Heart left ventricle (tissue), 16 donors: ENCODE measurements at regions not wholly inside any gene's neighbourhood (a gene's known extent, or its start where the extent isn't known, plus 50 kb on each side); places are given as distances from the start of the nearest gene placed in this dataset.

Experiments used
- ATAC-seq, 4 donors: fragments of 200-7000 bp; cut with Tn5 transposase; one replicate each; pipeline ENCODE4 v1.9.1; 2020 to 2022; ENCODE audit warnings: moderate library complexity in 4 of 4, mild to moderate bottlenecking in 3 of 4, moderate number of reproducible peaks in 1 of 4
- DNase-seq, 5 donors: peaks; one replicate each; pipeline ENCODE4 v3.0.0-alpha.2; 2020
- H3K27ac ChIP-seq, 12 donors: fragments of 200-600 bp; sonication (generic) in 4 of 12; one replicate each; pipeline versions ENCODE4 v1.5.0 to v1.8.0; 2016 to 2022; ENCODE audit warnings: mild to moderate bottlenecking in 2 of 12
- H3K27me3 ChIP-seq, 9 donors: fragments of 200-600 bp; sonication (generic) in 2 of 9; one replicate each; pipeline versions ENCODE4 v1.5.1 to v1.8.0; 2016 to 2022; ENCODE audit warnings: mild to moderate bottlenecking in 3 of 9
- H3K36me3 ChIP-seq, 9 donors: fragments of 200-600 bp; sonication (generic) in 2 of 9; one replicate each; pipeline versions ENCODE4 v1.5.0 to v1.8.0; 2018 to 2022; ENCODE audit warnings: mild to moderate bottlenecking in 2 of 9
- H3K4me1 ChIP-seq, 12 donors: fragments of 200-600 bp; sonication (generic) in 4 of 12; one replicate each; pipeline versions ENCODE4 v1.5.0 to v1.8.0; 2016 to 2022; ENCODE audit warnings: mild to moderate bottlenecking in 3 of 12
- H3K4me3 ChIP-seq, 12 donors: fragments of 200-600 bp; sonication (generic) in 4 of 12; one replicate each; pipeline versions ENCODE4 v1.5.0 to v1.8.0; 2017 to 2022; ENCODE audit warnings: mild to moderate bottlenecking in 9 of 12, moderate library complexity in 4 of 12
- H3K9me3 ChIP-seq, 12 donors: fragments of 200-600 bp; sonication (generic) in 4 of 12; one replicate each; pipeline versions ENCODE4 v1.5.0 to v1.8.0; 2016 to 2022; ENCODE audit warnings: mild to moderate bottlenecking in 1 of 12
- CTCF ChIP-seq, 12 donors: fragments of 200-600 bp; sonication (generic) in 4 of 12; IDR thresholded peaks; one replicate each; pipeline versions ENCODE4 v1.5.0 to v1.8.0; 2018 to 2022; ENCODE audit warnings: antibody characterized with exemption in 12 of 12, mild to moderate bottlenecking in 5 of 12
- POLR2A ChIP-seq, 2 donors: fragments of 450-650 bp; IDR thresholded peaks; one replicate each; pipeline ENCODE4 v1.6.1; 2017; ENCODE audit warnings: antibody characterized with exemption in 2 of 2, mild to moderate bottlenecking in 2 of 2, moderate library complexity in 2 of 2
- WGBS, 4 donors: extraction: QIAGEN DNeasy Blood & Tissue Kit in 2 of 4; methylation state at CpG; one replicate each; pipeline versions ENCODE4 v1.1.5 to v1.1.7; 2013 to 2018; 5-methylcytosine and 5-hydroxymethylcytosine counted together
- intact Hi-C, 10 donors: fragments of 100-400 bp; cut with DNase I; formaldehyde crosslinking; loops; one replicate each; pipeline versions ENCODE4 v1.11.1 to v1.14.2; 2022
- donor health status: ischemic (EF 13 %, LVEDD 7.1; RV severe dilation, severe dysfunction).
- donor health status: healthy with polysubstance abuse.
- donor health status: DM: no; HTN: yes; CAD: no.
- donor health status: DM: no; HTN: no; CAD: no.
- donor health status: ischemic (EF 25% LVEDD 6.9; RV normal size, moderate dysfunction).
- donor health status: ischemic (EF 25% LVEDD 5.7; RV mildly dilated, moderate dysfunction).
- donor health status: healthy.
- donor health status: DM: yes; HTN: yes; CAD: no.
- donor health status: ischemic (EF 35%, LVEDD 5.7; RV mildly dilated, moderate dysfunction).
- donor health status: nonischemic (EF 11% LVEDD 7.7; RV severe dilation, severe dysfunction).
- donor health status: DM: yes; HTN: yes; CAD: no.
- donor health status: PGD.
- donor health status: ischemic (EF 29% LVEDD 5.4; RV normal size, mild dysfunction).
- donor health status: nonischemic (EF 23%, LVEDD 6.1; RV moderate dilation, normal function).

DNA sequence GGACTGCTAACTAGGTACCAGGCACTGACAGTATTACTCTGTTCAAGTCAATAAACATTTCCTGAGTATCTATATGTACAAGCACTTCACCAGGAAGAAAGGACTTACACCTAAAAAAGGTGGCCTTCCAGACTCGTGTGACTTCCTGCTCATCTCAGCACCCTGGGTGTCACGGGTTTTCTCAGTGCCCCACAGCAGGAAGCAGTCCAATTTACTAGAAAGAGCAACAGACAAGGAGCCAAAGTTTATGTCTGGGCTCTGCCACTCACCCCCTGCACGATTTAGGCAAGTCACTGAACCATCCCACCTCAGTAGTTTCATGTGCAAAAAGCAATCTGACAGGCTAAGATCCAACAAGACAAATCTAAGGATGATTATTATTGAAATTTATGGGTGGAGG is 92.4 kb downstream of the TMEM215 start:
- TF ChIP-seq POLR2A (IDR thresholded peaks at IDR 0.05) (no peak), CTCF (IDR thresholded peaks at IDR 0.05) (no peak)
- no peaks in the 10 kb centered on the region for H3K9me3 ChIP-seq
- peaks cover 0 to 20% (median 0%) of the 10 kb centered on the region in 12 donors for H3K4me1 ChIP-seq
- 43 to 59% (median 57%) methylated on average over 3 of the region's 3 CpGs for WGBS, 4 donors
- intact Hi-C loops = no loop called here
- H3K27me3 ChIP-seq = no peaks in the 10 kb centered on the region
- no peaks in the 10 kb centered on the region for H3K36me3 ChIP-seq
- no peak overlapping the region for H3K4me3 ChIP-seq
- ATAC-seq = peak in 1 of 4 donors; percentile 7
- DNase-seq = no peak
- H3K27ac ChIP-seq = no peak overlapping the region

DNA sequence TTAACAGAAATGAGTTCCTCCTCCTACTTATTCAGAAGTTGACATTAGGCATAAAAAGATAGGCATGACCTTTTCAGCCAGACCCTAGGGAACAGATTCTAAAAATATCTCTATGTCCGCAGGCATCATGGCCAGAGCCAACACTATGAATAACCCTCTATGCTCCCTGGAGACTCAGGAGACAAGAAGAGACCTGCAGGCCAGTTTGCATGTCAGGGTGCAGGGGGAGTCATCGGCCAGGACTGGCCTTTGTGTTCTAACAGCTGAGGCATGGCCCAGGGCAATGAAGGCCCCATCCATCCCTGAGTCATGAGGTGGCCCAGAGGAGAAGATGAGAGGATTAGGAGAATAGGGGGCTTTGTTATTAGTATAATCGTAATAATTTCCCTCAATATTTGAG is 93.8 kb downstream of the TMEM215 start:
- WGBS, 4 donors = 37 to 48% (median 43%) methylated on average over 3 of the region's 3 CpGs

GRCh38 chr9:32877639-32878217 is 94.4 kb downstream of the TMEM215 start:
- intact Hi-C loops = no loop called here
- no peak overlapping the region for H3K4me3 ChIP-seq
- TF ChIP-seq CTCF (IDR thresholded peaks at IDR 0.05) = no peak
- no peak for TF ChIP-seq POLR2A (IDR thresholded peaks at IDR 0.05)
- no peaks in the 10 kb centered on the region for H3K9me3 ChIP-seq
- no peaks in the 10 kb centered on the region for H3K36me3 ChIP-seq
- H3K4me1 ChIP-seq = peaks cover 0 to 20% (median 0%) of the 10 kb centered on the region in 12 donors
- DNase-seq = no peak
- peak overlapping the region in 1 of 12 donors; percentile 49 for H3K27ac ChIP-seq
- no peaks in the 10 kb centered on the region for H3K27me3 ChIP-seq
- 68 to 79% (median 76%) methylated on average over 6 of the region's 6 CpGs for WGBS, 4 donors
- no peak for ATAC-seq

More for the DNA sequence above, 93.8 kb downstream of the TMEM215 start:
- H3K27ac ChIP-seq = peak overlapping the region in 4 of 12 donors; percentile 26 to 49 (median 44)
- no peaks in the 10 kb centered on the region for H3K36me3 ChIP-seq
- peak in 3 of 5 donors; percentile 8 to 64 (median 41) for DNase-seq
- H3K9me3 ChIP-seq = no peaks in the 10 kb centered on the region
- intact Hi-C loops = no loop called here
- no peaks in the 10 kb centered on the region for H3K27me3 ChIP-seq
- H3K4me3 ChIP-seq = no peak overlapping the region
- no peak for TF ChIP-seq POLR2A (IDR thresholded peaks at IDR 0.05)
- TF ChIP-seq CTCF (IDR thresholded peaks at IDR 0.05) = no peak
- peak; percentile 76 to 96 (median 88) for ATAC-seq
- H3K4me1 ChIP-seq = peaks cover 0 to 20% (median 0%) of the 10 kb centered on the region in 12 donors

DNA sequence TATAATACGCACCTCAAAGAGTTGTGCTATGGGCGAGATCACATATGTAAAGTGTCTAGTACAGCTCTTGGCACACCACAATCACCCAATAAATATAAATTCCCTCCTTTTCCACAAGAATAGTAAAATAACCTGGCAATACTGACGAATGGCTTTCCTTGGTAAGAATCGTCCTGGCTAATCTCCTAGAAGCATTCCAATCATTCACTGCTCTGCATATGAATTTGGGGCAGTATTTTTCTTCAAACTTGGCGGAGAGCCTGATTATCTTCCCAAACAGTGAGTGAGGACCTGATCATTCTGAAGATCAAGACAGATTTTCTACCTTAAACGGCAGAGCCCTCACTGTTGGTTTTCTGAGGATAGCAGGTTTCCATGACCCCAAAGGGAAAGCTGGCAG is 96.0 kb downstream of the TMEM215 start:
- Histone ChIP-seq H3K27me3 (no peaks in the 10 kb centered on the region), H3K27ac (no peak overlapping the region), H3K9me3 (no peaks in the 10 kb centered on the region), H3K36me3 (no peaks in the 10 kb centered on the region), H3K4me3 (no peak overlapping the region), H3K4me1 (peaks cover 0 to 20% (median 0%) of the 10 kb centered on the region in 12 donors)
- WGBS, 4 donors = 48 to 60% (median 49%) methylated on average over 6 of the region's 6 CpGs
- DNase-seq = no peak
- TF ChIP-seq POLR2A (IDR thresholded peaks at IDR 0.05) (no peak), CTCF (IDR thresholded peaks at IDR 0.05) (no peak)
- intact Hi-C loops = no loop called here
- no peak for ATAC-seq
